Right lobe of liver (tissue), 6 donors: ENCODE measurements at regions not wholly inside any gene's neighbourhood (a gene's known extent, or its start where the extent isn't known, plus 50 kb on each side); places are given as distances from the start of the nearest gene placed in this dataset.

Experiments
- ATAC-seq, 4 donors: fragments of 200-7000 bp; cut with Tn5 transposase; one replicate each; pipeline ENCODE4 v1.9.1; 2020; ENCODE audit warnings: mild to moderate bottlenecking in 4 of 4, moderate library complexity in 4 of 4
- DNase-seq, 3 donors: peaks; one replicate each; pipeline ENCODE4 v3.0.0-alpha.2; 2020
- H3K27ac ChIP-seq, 3 donors: fragments of 200-600 bp; one replicate each; pipeline ENCODE4 v1.8.0; 2022
- H3K27me3 ChIP-seq, 2 donors: fragments of 200-600 bp; one replicate each; pipeline ENCODE4 v1.8.0; 2022
- H3K36me3 ChIP-seq, 4 donors: fragments of 200-600 bp; sonication (generic) in 1 of 4; one replicate each; pipeline versions ENCODE4 v1.5.1 to v1.8.0; 2017 to 2022; ENCODE audit warnings: control low read depth in 1 of 4
- H3K4me1 ChIP-seq, 4 donors: fragments of 200-600 bp; sonication (generic) in 1 of 4; one replicate each; pipeline versions ENCODE4 v1.5.1 to v1.8.0; 2017 to 2022; ENCODE audit warnings: control low read depth in 1 of 4
- H3K4me3 ChIP-seq, 3 donors: fragments of 200-600 bp; one replicate each; pipeline ENCODE4 v1.8.0; 2022
- H3K9me3 ChIP-seq, 4 donors: fragments of 200-600 bp; sonication (generic) in 1 of 4; one replicate each; pipeline versions ENCODE4 v1.5.1 to v1.8.0; 2017 to 2022; ENCODE audit warnings: control low read depth in 1 of 4
- CTCF ChIP-seq, 4 donors: fragments of 200-600 bp in 3 of 4; fragments of 450-650 bp in 1 of 4; IDR thresholded peaks; one replicate each; pipeline versions ENCODE4 v1.5.1 to v1.8.0; 2016 to 2022; ENCODE audit warnings: antibody characterized with exemption in 4 of 4, mild to moderate bottlenecking in 2 of 4
- POLR2A ChIP-seq: fragments of 450-650 bp; IDR thresholded peaks from one replicate; pipeline ENCODE4 v1.6.1; 2017; ENCODE audit warnings: antibody characterized with exemption, mild to moderate bottlenecking
- WGBS: methylation state at CpG from one replicate; pipeline ENCODE4 v1.1.6; 2018; ENCODE audit warnings: low coverage, low lambda C conversion rate; ENCODE audit not compliant: insufficient coverage; ENCODE audit errors: missing lambda C conversion rate; 5-methylcytosine and 5-hydroxymethylcytosine counted together
- intact Hi-C, 2 donors: fragments of 100-400 bp; cut with DNase I; formaldehyde crosslinking; loops; one replicate each; pipeline versions ENCODE4 v1.11.2 to v1.14.1; 2022
- donor health status: DM: no; HTN: yes; CAD: no.
- donor health status: DM: no; HTN: no; CAD: no.
- donor health status: DM: no; HTN: no; CAD: no.
- donor health status: DM: no; HTN: yes; CAD: no.
- donor health status: DM: no; HTN: yes; CAD: no.

DNA sequence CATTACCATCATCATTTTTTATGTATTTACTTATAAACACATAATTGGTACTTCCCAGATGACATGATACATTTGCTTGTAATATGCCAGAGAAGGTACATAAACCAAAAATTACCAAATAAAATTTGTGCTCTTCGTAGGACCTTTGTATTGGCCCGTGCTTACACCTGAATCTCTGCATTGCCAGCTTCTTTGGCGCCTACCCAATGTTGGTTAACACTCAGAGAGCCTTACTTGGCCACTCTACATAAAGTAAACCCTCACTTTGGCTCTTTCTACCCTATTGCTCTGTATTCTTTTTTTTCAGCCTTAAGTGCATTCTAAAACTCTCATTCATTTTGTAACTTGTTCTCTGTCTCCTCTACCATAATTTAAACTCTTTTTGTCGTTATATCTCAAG lies 148.1 kb upstream of the ZNF608 start:
- Histone ChIP-seq H3K36me3 (no peaks in the 10 kb centered on the region), H3K4me3 (no peak overlapping the region), H3K27me3 (no peaks in the 10 kb centered on the region), H3K4me1 (peaks cover 0 to 4% (median 0%) of the 10 kb centered on the region in 4 donors), H3K27ac (peak overlapping the region in 1 of 3 donors; percentile 6), H3K9me3 (no peaks in the 10 kb centered on the region)
- peak; percentile 45 to 96 (median 56) for ATAC-seq
- DNase-seq: peak in 1 of 3 donors; percentile 66
- intact Hi-C loops: no loop called here
- 23% methylated on average over 4 of the region's 4 CpGs for WGBS
- TF ChIP-seq POLR2A (no peak), CTCF (IDR thresholded peaks at IDR 0.05) (no peak)

DNA sequence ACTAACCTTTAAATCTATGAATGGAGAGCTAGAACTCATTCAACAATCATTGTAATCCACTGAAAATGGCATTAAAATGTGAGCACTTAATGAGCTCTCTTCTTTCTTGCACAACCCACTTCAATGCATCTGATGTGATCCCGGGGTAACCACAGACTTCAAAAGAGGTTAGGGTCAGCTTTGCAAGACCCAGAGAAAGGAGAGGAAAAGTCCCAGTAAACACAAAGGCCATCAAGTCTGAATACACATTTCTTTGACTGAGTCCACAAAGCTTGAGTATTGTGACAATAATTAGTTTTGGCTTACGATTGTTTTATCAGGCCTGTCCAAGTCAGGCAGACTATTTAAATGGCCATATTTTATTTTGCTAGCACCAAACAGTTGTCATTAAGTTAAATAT lies 148.8 kb upstream of the ZNF608 start:
- no peaks in the 10 kb centered on the region for H3K9me3 ChIP-seq
- no peak for DNase-seq
- no peak for TF ChIP-seq CTCF (IDR thresholded peaks at IDR 0.05)
- no peak for TF ChIP-seq POLR2A
- intact Hi-C loops: no loop called here
- no peak overlapping the region for H3K27ac ChIP-seq
- no peak for ATAC-seq
- H3K36me3 ChIP-seq: no peaks in the 10 kb centered on the region
- no peaks in the 10 kb centered on the region for H3K27me3 ChIP-seq
- H3K4me3 ChIP-seq: no peak overlapping the region
- WGBS: 48% methylated on average over 2 of the region's 2 CpGs
- peaks cover 0 to 4% (median 0%) of the 10 kb centered on the region in 4 donors for H3K4me1 ChIP-seq

GRCh38 chr5:124901081-124901480 lies 154.6 kb upstream of the ZNF608 start:
- H3K4me1 ChIP-seq: peaks cover 0 to under 1% (median 0%) of the 10 kb centered on the region in 4 donors
- no peak overlapping the region for H3K4me3 ChIP-seq
- TF ChIP-seq CTCF (IDR thresholded peaks at IDR 0.05) (no peak), POLR2A (no peak)
- H3K36me3 ChIP-seq: no peaks in the 10 kb centered on the region
- H3K27me3 ChIP-seq: no peaks in the 10 kb centered on the region
- DNase-seq (no peak), ATAC-seq (no peak)
- no peaks in the 10 kb centered on the region for H3K9me3 ChIP-seq
- intact Hi-C loops: no loop called here
- no peak overlapping the region for H3K27ac ChIP-seq

- no peaks in the 10 kb centered on the region for H3K36me3 ChIP-seq
- intact Hi-C loops: no loop called here
- peaks cover 0 to 13% (median 4%) of the 10 kb centered on the region in 4 donors for H3K4me1 ChIP-seq
- no peak overlapping the region for H3K4me3 ChIP-seq
- H3K9me3 ChIP-seq: no peaks in the 10 kb centered on the region
- TF ChIP-seq POLR2A (no peak), CTCF (IDR thresholded peaks at IDR 0.05) (no peak)
- WGBS: 44% methylated on average over 4 of the region's 5 CpGs
- no peak overlapping the region for H3K27ac ChIP-seq
- ATAC-seq: peak in 3 of 4 donors; percentile 30 to 58 (median 36)
- H3K27me3 ChIP-seq: no peaks in the 10 kb centered on the region
- DNase-seq: no peak
These were observed 155.8 kb upstream of the ZNF608 start for GRCh38 chr5:124902097-124902821.
